PC-3 (cell line): ENCODE measurements at regions not wholly inside any gene's neighbourhood (a gene's known extent, or its start where the extent isn't known, plus 50 kb on each side); places are given as distances from the start of the nearest gene placed in this dataset.

Source experiments
- ATAC-seq: fragments of 200-7000 bp; cut with Tn5 transposase; 2 replicates; pipeline ENCODE4 v1.9.1; 2020; ENCODE audit warnings: mild to moderate bottlenecking, moderate library complexity
- BruUV-seq: library from RNA; stranded (reverse); fragments of 400-500 nt; replicated peaks from 2 replicates; lab custom pipeline; 2021; lab: Mats Ljungman, UMichigan
- CTCF ChIA-PET: fragments of 300-600 bp; sonication (Branson Sonifier 250); formaldehyde crosslinking; loops from one replicate; lab custom pipeline; 2022; ENCODE audit warnings: antibody characterized with exemption; lab: Charles Lee
- POLR2A ChIA-PET: fragments of 300-600 bp; sonication (Branson Sonifier 250); formaldehyde crosslinking; loops from one replicate; lab custom pipeline; 2022; ENCODE audit warnings: antibody characterized with exemption; ENCODE audit not compliant: unreplicated experiment; lab: Charles Lee
- DNase-seq: peaks from one replicate; pipeline ENCODE4 v3.0.0-alpha.2; 2015
- H2AFZ ChIP-seq: fragments of 300-600 bp; sonication (generic); 2 replicates; pipeline ENCODE4 v1.6.0; 2016; ENCODE audit warnings: antibody characterized with exemption, low read length
- H3F3A ChIP-seq: fragments of 300-600 bp; sonication (generic); one replicate; pipeline ENCODE4 v1.6.0; 2017; ENCODE audit warnings: antibody characterized with exemption, low read length, control low read depth, mild to moderate bottlenecking; ENCODE audit not compliant: unreplicated experiment
- H3K27ac ChIP-seq: fragments of 300-600 bp; sonication (generic); 2 replicates; pipeline ENCODE4 v1.5.1; 2016; ENCODE audit warnings: mild to moderate bottlenecking, low read length
- H3K27me3 ChIP-seq: fragments of 300-600 bp; sonication (generic); 2 replicates; pipeline ENCODE4 v1.6.1; 2016; ENCODE audit warnings: low read length, mixed read lengths
- H3K36me3 ChIP-seq: fragments of 300-600 bp; sonication (generic); 2 replicates; pipeline ENCODE4 v1.6.1; 2016; ENCODE audit warnings: low read depth, mixed run types, low read length, mixed read lengths
- H3K4me1 ChIP-seq: fragments of 300-600 bp; sonication (generic); 2 replicates; pipeline ENCODE4 v1.5.1; 2016; ENCODE audit warnings: low read length; ENCODE audit not compliant: insufficient read depth
- H3K4me2 ChIP-seq: fragments of 300-600 bp; sonication (generic); 2 replicates; pipeline ENCODE4 v1.6.0; 2016; ENCODE audit warnings: low read length
- H3K4me3 ChIP-seq: fragments of 300-600 bp; sonication (generic); 2 replicates; pipeline ENCODE4 v1.5.1; 2016; ENCODE audit warnings: mild to moderate bottlenecking, low read length, mixed read lengths
- H3K79me2 ChIP-seq: fragments of 300-600 bp; sonication (generic); 2 replicates; pipeline ENCODE4 v1.6.1; 2017; ENCODE audit warnings: low read length, mixed read lengths
- H3K9ac ChIP-seq: fragments of 300-600 bp; sonication (generic); 2 replicates; pipeline ENCODE4 v1.6.0; 2016; ENCODE audit warnings: mild to moderate bottlenecking, low read length
- H3K9me2 ChIP-seq: fragments of 300-600 bp; sonication (generic); replicated peaks from 2 replicates; pipeline ENCODE4 v1.6.1; 2016; ENCODE audit warnings: mixed run types, low read length, mixed read lengths
- H3K9me3 ChIP-seq: fragments of 300-600 bp; sonication (generic); 2 replicates; pipeline ENCODE4 v1.6.1; 2016; ENCODE audit warnings: low read length, mixed read lengths
- H4K20me1 ChIP-seq: fragments of 300-600 bp; sonication (generic); 2 replicates; pipeline ENCODE4 v1.6.1; 2016; ENCODE audit warnings: low read length, mixed read lengths
- EZH2 ChIP-seq: fragments of 300-600 bp; sonication (generic); IDR thresholded peaks from one replicate; pipeline ENCODE4 v1.6.1; 2017; ENCODE audit warnings: antibody characterized with exemption, mild to moderate bottlenecking, low read length; ENCODE audit not compliant: unreplicated experiment
- EZH2phosphoT487 ChIP-seq: fragments of 300-600 bp; sonication (generic); IDR thresholded peaks from 2 replicates; pipeline ENCODE4 v1.6.1; 2018; ENCODE audit warnings: mild to moderate bottlenecking, antibody characterized with exemption, low read length, borderline replicate concordance
- intact Hi-C: fragments of 100-400 bp; cut with micrococcal nuclease; formaldehyde crosslinking; loops from 2 replicates; pipeline ENCODE4 v1.9.0; 2023
- TF ChIP-seq, protein P1 (sequence below): fragments of 300-600 bp; sonication (generic); conservative IDR thresholded peaks from 2 replicates; pipeline ENCODE4 v1.5.1; 2017; ENCODE audit warnings: antibody characterized with exemption, low read depth, mild to moderate bottlenecking, low read length

DNA sequence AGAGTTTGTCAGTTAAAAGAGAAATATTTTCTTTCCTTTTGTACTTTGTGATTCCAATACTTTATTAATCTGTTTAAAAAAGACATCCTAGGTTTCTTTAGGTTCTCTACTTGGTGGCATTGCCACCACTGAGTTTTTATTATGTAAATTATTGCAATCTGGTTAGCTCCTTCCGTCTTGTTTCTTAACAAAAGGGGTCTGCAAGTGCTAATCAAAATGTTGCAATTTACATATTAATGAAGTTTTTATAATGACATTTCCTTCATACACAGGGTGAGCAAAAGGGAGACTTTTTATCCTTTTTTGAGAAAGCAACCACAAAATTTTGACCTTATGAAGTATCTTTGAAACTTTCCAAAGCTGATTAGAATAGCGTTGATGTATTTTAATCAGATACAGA is 1307.3 kb downstream of the ROBO2 start:
- Histone ChIP-seq H3K27ac (no peak overlapping the region), H3F3A (no peaks in the 10 kb centered on the region), H3K36me3 (no peaks in the 10 kb centered on the region), H3K4me1 (peaks cover 11% of the 10 kb centered on the region), H3K9me3 (no peaks in the 10 kb centered on the region), H3K9me2 (no peaks in the 10 kb centered on the region), H3K27me3 (no peaks in the 10 kb centered on the region), H3K79me2 (no peaks in the 10 kb centered on the region), H4K20me1 (no peaks in the 10 kb centered on the region), H3K4me3 (no peak overlapping the region), H2AFZ (no peak overlapping the region), H3K9ac (no peak overlapping the region), H3K4me2 (no peak overlapping the region)
- ChIA-PET CTCF (no interaction called here), POLR2A (interaction anchor here (0.6 kb wide), 1 partner anchor 93 kb away, joined by 3 read pairs; no protein-coding TSS in a partner anchor)
- ATAC-seq: no peak
- DNase-seq: no peak
- intact Hi-C loops: no loop called here
- no TSS peak for BruUV-seq
- TF ChIP-seq, protein P1, sequence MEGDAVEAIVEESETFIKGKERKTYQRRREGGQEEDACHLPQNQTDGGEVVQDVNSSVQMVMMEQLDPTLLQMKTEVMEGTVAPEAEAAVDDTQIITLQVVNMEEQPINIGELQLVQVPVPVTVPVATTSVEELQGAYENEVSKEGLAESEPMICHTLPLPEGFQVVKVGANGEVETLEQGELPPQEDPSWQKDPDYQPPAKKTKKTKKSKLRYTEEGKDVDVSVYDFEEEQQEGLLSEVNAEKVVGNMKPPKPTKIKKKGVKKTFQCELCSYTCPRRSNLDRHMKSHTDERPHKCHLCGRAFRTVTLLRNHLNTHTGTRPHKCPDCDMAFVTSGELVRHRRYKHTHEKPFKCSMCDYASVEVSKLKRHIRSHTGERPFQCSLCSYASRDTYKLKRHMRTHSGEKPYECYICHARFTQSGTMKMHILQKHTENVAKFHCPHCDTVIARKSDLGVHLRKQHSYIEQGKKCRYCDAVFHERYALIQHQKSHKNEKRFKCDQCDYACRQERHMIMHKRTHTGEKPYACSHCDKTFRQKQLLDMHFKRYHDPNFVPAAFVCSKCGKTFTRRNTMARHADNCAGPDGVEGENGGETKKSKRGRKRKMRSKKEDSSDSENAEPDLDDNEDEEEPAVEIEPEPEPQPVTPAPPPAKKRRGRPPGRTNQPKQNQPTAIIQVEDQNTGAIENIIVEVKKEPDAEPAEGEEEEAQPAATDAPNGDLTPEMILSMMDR: no peak
- no peak for TF ChIP-seq EZH2phosphoT487
- TF ChIP-seq EZH2: no peak

DNA sequence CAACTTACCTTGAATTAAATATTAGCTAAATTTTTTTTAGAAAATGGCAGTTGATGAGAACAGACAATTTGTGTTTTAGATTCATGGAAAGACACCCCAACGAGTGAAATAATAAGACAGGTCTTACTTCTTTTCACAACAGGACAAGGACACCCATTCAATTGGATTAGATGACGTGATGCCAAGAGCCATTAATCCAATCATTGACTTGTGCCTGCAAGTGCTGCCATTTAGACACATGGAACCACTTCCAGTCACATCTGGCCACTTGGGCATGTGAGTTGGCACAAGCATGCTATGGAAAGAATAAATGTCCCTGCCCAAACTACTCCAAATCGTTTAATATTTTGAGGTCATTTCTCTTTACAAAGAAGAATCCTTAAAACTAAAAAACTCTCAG is 1308.8 kb downstream of the ROBO2 start:
- Histone ChIP-seq H3K9me3 (no peaks in the 10 kb centered on the region), H3K9ac (no peak overlapping the region), H2AFZ (no peak overlapping the region), H3K79me2 (no peaks in the 10 kb centered on the region), H3K27me3 (no peaks in the 10 kb centered on the region), H3K4me1 (no peaks in the 10 kb centered on the region; the same call in 1 of the 2 replicates), H3K9me2 (no peaks in the 10 kb centered on the region), H3K4me3 (no peak overlapping the region), H3K36me3 (no peaks in the 10 kb centered on the region), H4K20me1 (no peaks in the 10 kb centered on the region), H3F3A (no peaks in the 10 kb centered on the region), H3K4me2 (no peak overlapping the region), H3K27ac (no peak overlapping the region)
- intact Hi-C loops: no loop called here
- no TSS peak for BruUV-seq
- CTCF ChIA-PET: no interaction called here
- ATAC-seq: no peak
- POLR2A ChIA-PET: interaction anchor here (0.7 kb wide), 1 partner anchor 50 kb away, joined by 9 read pairs; no protein-coding TSS in a partner anchor
- DNase-seq: no peak
- TF ChIP-seq, protein P1: no peak
- no peak for TF ChIP-seq EZH2phosphoT487
- TF ChIP-seq EZH2: no peak

DNA sequence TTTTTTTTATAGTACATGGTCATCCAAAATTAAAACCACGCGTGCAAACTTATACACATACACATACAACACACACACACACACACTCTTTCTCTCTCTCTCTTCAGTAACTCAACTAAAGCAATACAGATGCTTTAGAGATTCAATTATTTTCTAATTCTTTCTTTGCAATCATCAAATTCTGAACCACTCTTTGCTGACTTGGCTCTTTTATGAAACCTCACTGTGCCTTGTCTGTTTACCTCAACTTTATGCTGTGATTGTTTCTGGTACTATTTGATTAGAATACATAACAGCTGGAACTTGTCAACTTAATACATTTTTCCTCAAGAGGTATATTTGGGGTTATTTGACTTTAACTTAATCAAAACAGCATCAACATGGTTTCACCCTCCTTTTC is 1309.7 kb downstream of the ROBO2 start:
- H4K20me1 ChIP-seq: no peaks in the 10 kb centered on the region
- H3F3A ChIP-seq: no peaks in the 10 kb centered on the region
- ChIA-PET POLR2A (interaction anchor here (0.7 kb wide), 1 partner anchor 50 kb away, joined by 9 read pairs; no protein-coding TSS in a partner anchor), CTCF (no interaction called here)
- no peak overlapping the region for H3K4me3 ChIP-seq
- no peak overlapping the region for H3K9ac ChIP-seq
- H3K79me2 ChIP-seq: no peaks in the 10 kb centered on the region
- no peaks in the 10 kb centered on the region for H3K27me3 ChIP-seq
- H2AFZ ChIP-seq: no peak overlapping the region
- intact Hi-C loops: no loop called here
- no peaks in the 10 kb centered on the region for H3K9me3 ChIP-seq
- ATAC-seq (no peak), DNase-seq (no peak)
- TF ChIP-seq EZH2phosphoT487: no peak
- no peak for TF ChIP-seq EZH2
- TF ChIP-seq, protein P1: no peak
- H3K9me2 ChIP-seq: no peaks in the 10 kb centered on the region
- H3K36me3 ChIP-seq: no peaks in the 10 kb centered on the region
- BruUV-seq: no TSS peak
- H3K4me2 ChIP-seq: no peak overlapping the region
- H3K27ac ChIP-seq: no peak overlapping the region
- H3K4me1 ChIP-seq: no peaks in the 10 kb centered on the region
